ENCODE measurements at regions not wholly inside any gene's neighbourhood (a gene's known extent, or its start where the extent isn't known, plus 50 kb on each side); places are given as distances from the start of the nearest gene placed in this dataset.
A peak's percentile ranks its signal among the peaks of the same experiment; 100 is the strongest.
"Not testable (repeated sequence)": the region's sequence is repeated elsewhere in the genome, so short reads cannot be mapped to it uniquely, and the experiment has no call there.

DNA sequence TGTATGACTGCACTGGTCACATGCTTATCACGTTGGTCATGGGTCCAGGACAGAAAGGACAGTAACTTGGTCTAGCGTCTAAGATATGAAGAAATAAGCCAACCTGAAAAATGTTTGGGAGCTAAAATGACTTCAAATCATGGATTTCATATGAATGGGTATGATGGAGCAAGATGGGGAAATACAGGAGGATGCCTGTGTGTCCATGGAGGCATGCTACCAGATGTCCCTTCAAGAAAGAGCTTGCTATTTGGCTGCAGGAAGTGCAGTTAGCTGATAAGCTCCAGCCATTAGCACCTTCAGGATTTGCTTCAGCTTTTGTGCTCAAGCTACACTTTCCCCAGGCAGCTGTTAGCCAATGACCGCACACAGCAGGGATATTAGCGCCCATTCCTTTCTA, 164.6 kb upstream of the THBS1 start:
- H3K9me3 ChIP-seq: peaks cover 0 to 4% (median 0%) of the 10 kb centered on the region in 3 donors
- no peak overlapping the region for H3K27ac ChIP-seq
- no peak for DNase-seq
- no peak for TF ChIP-seq CTCF (IDR thresholded peaks at IDR 0.05)
- intact Hi-C loops (cut with DNase I; ENCODE audit: low total_unique reads): no loop called here
- H3K27me3 ChIP-seq: no peaks in the 10 kb centered on the region
- no peaks in the 10 kb centered on the region for H3K4me1 ChIP-seq
- no peak overlapping the region for H3K4me3 ChIP-seq
- H3K36me3 ChIP-seq: no peaks in the 10 kb centered on the region

GRCh38 chr15:39417366-39418134, 163.3 kb upstream of the THBS1 start:
- Histone ChIP-seq H3K4me3 (no peak overlapping the region), H3K27me3 (no peaks in the 10 kb centered on the region), H3K36me3 (no peaks in the 10 kb centered on the region), H3K9me3 (peaks cover 0 to 4% (median 0%) of the 10 kb centered on the region in 3 donors), H3K4me1 (no peaks in the 10 kb centered on the region), H3K27ac (no peak overlapping the region)
- TF ChIP-seq CTCF (IDR thresholded peaks at IDR 0.05): no peak
- no peak for DNase-seq
- intact Hi-C loops (cut with DNase I; ENCODE audit: low total_unique reads): no loop called here

- TF ChIP-seq CTCF (IDR thresholded peaks at IDR 0.05): no peak
- Histone ChIP-seq H3K4me1 (no peaks in the 10 kb centered on the region), H3K36me3 (no peaks in the 10 kb centered on the region), H3K27ac (no peak overlapping the region), H3K27me3 (no peaks in the 10 kb centered on the region), H3K4me3 (no peak overlapping the region), H3K9me3 (peaks cover 0 to 4% (median 0%) of the 10 kb centered on the region in 3 donors)
- intact Hi-C loops (cut with DNase I; ENCODE audit: low total_unique reads): no loop called here
- DNase-seq: no peak
These were observed 161.2 kb upstream of the THBS1 start for GRCh38 chr15:39419651-39420050.

DNA sequence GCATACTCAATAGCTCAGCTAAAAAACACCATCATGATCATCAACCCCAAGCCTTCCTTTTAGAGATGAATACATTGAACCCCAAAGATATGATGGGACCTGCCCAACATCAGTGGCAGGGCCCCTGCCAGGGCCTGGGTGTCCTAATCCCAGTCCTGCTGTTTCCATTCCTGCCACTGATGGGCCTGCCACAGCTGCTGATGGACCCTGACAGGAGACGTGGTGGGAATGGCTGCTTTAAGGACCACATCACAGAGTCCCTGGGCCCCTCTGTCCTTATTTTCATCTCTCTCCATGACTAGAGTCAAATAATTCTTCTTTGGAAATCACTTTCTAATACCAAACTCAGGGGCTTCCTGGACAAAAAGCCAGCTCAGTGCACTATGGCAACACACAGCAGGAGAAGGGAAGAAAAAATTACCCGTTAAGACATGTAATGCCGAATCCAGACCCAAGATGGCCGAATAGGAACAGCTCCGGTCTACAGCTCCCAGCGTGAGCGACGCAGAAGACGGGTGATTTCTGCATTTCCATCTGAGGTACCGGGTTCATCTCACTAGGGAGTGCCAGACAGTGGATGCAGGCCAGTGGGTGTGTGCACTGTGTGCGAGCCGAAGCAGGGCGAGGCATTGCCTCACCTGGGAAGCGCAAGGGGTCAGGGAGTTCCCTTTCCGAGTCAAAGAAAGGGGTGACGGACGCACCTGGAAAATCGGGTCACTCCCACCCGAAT, 160.6 kb upstream of the THBS1 start:
- H3K36me3 ChIP-seq; intact Hi-C loops (cut with DNase I; ENCODE audit: low total_unique reads); H3K27me3 ChIP-seq; H3K9me3 ChIP-seq; H3K4me1 ChIP-seq; H3K27ac ChIP-seq; DNase-seq; H3K4me3 ChIP-seq: not testable (repeated sequence)

DNA sequence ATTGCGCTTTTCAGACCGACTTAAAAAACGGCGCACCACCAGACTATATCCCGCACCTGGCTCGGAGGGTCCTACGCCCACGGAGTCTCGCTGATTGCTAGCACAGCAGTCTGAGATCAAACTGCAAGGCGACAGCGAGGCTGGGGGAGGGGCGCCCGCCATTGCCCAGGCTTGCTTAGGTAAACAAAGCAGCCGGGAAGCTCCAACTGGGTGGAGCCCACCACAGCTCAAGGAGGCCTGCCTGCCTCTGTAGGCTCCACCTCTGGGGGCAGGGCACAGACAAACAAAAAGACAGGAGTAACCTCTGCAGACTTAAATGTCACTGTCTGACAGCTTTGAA, 160.1 kb upstream of the THBS1 start:
- H3K9me3 ChIP-seq; H3K27ac ChIP-seq; intact Hi-C loops (cut with DNase I; ENCODE audit: low total_unique reads); H3K4me3 ChIP-seq; H3K36me3 ChIP-seq; H3K4me1 ChIP-seq; H3K27me3 ChIP-seq; DNase-seq: not testable (repeated sequence)

- no peaks in the 10 kb centered on the region for H3K9me3 ChIP-seq
- DNase-seq: peak; percentile 63 to 75
- H3K4me3 ChIP-seq: no peak overlapping the region
- no peaks in the 10 kb centered on the region for H3K27me3 ChIP-seq
- peaks cover 0 to 12% (median 2%) of the 10 kb centered on the region in 4 donors for H3K4me1 ChIP-seq
- TF ChIP-seq CTCF (IDR thresholded peaks at IDR 0.05): no peak
- no peak overlapping the region for H3K27ac ChIP-seq
- no peaks in the 10 kb centered on the region for H3K36me3 ChIP-seq
- intact Hi-C loops (cut with DNase I; ENCODE audit: low total_unique reads): no loop called here
These were observed 154.0 kb upstream of the THBS1 start for GRCh38 chr15:39426552-39427532.
